ENCODE measurements at regions not wholly inside any gene's neighbourhood (a gene's known extent, or its start where the extent isn't known, plus 50 kb on each side); places are given as distances from the start of the nearest gene placed in this dataset.

GRCh38 chr18:42536442-42536841, 579.0 kb downstream of the RIT2 start:
- TF ChIP-seq CTCF (conservative IDR thresholded peaks at IDR 0.05; ENCODE audit: low read length) (no peak), EZH2phosphoT487 (IDR thresholded peaks at IDR 0.05; ENCODE audit: borderline replicate concordance, low read depth, low read length) (no peak)
